Stimulated activated CD8-positive, alpha-beta memory T cell treated with anti-CD3 and anti-CD28 coated beads, Interleukin-15, amount 100 ng/mL, for 4 hours (primary cell): ENCODE measurements at regions not wholly inside any gene's neighbourhood (a gene's known extent, or its start where the extent isn't known, plus 50 kb on each side); places are given as distances from the start of the nearest gene placed in this dataset.

Source experiments
- DNase-seq, 2 donors: peaks; one replicate each; pipeline ENCODE4 v3.0.0-alpha.2; 2020; ENCODE audit warnings: low read depth in 2 of 2

DNA sequence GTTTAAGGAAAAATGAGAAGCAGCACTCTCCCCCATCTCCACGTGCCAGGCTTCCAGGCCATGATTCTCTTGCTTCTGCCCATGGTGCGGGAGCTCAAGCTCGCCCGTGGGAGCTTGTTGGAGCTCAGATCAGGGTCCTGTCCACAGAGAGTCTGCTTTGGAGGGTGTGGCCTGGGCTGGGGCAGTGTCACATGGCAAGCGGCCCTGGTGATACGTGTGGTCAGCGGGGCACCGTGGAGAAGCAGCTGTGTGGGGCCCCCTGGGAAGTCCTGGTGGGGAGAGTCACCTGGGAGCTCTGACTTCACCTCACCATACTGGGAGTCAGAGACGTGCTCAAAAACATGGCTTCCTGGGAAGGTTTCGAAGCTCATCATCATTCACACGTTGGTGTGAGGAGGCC lies 275.3 kb downstream of the GADD45G start:
- DNase-seq, result no peak

DNA sequence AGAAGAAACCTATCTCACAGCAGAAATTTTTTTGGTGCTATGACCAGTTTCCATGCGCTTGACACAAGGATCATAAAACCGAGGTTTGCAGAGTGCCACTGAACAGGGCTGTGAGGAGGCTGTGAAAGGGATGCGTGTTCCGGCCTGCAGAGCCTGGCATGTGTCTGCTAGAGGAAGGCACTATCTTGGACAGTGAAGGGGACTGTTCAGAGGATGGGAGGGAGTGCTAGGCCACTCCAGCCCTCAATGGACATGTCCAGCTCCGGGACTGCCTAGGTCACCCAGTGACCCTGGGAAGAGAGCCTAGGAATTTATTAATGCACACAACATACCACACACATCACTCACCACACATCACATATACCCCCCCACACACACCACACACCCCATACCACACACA lies 275.9 kb downstream of the GADD45G start:
- DNase-seq, result no peak

DNA sequence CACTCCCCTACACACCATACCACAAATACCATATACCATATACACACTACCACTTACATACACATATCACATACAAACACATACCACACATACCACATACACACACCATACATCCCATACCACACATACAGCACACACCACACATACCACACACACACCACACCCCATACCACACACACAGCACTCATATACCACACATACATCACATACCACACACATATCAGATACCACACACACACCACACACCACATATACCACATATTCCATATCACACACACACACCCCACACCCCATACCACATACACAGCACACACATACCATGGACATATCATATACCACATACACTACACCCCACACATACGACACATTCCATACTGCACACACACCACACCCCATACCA lies 276.6 kb downstream of the GADD45G start:
- no peak for DNase-seq

DNA sequence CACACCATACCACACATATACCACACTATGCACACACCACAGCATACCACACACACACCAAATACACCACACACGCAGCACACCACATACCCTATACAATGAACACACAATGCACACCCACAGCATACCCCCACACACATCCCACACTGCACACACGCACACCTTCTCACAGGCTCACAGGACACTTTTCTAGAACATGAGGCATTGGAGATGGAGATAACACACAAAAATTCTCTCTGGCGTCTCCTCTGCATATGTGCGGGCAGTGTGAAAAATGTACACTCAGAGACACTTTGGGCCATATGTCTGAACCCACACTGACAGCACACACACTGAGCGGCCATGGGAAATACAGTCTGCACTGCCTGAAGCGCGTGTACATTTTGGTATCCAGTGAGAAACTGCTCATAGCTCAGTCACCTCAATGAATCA lies 278.1 kb downstream of the GADD45G start:
- no peak for DNase-seq

DNA sequence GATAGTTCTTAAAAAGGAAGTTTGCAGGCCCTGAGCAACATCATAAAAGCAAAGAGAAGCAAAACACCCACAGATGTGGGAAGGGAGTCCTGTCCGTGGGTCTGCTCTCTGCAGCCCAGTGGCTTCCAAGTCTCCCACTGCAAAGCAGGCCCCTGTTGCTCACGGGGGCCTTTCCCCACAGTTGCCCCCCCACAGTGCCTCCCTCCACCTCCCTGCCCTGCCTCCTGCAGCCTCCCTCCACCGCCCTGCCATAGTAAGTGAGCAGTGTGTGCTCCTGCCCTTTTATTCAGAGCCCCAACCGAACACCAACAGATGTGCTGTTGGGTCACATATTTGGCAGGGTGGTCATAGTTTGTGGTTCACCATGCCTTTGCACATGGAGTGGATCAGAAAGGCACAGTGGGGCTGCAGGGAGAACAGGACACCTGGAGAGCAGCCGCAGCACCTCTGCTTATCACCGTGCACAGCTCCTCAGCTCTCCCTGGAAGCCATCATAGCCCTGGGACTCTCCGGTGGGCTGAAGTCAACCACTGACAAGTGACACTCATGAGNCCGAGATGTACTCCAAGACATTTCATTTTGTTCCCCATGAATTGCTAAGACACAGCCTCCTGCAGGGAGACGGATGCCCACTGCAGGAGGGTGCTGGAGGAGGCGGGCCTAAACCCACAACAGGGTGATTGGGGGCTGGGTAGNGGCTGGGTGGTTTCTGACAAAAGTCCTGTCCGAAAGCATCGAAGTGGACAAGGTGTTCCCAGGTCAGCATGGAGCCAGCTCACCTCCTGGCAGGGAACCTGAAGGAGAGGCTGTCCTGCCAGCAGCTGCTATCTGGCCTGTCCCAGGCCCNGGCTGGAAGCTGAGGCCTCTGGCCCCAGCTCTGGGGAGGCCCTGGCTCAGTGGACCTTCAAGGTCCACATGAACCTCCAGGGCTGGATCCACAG lies 278.9 kb downstream of the GADD45G start:
- no peak for DNase-seq

DNA sequence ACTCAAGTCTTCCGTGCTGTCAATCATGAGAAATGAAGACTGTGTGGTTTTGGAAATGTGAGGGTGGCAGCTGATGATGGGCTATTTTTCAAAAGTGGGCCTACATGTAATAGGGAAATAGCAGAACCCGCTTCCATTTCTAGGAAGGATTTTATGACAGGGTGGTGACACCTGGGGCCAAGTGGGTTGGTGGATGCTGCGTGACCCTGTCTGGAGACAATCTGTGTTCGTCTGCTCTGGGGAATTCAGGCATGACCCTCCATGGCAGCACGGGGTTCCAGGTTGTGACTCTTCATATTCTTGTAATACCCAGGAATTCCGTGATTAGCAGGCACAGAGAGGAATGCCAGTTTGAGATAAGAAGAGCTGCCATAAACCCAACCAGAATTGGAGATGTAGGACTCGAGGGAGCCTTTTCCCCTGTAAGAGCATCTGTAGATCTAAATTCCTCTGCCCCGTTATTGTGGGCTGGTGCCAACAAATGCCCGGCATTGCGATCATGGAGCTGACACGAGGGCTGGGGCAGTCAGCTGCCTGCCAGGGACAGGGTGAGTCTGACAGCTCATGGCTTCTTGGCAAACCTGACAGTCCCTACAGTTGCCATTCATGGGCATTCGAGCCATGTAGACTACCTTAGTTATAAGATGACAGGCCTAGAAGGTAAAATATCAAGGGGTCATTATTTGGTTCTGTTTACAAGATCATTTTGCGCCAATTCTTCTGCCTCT lies 279.7 kb downstream of the GADD45G start:
- no peak for DNase-seq

DNA sequence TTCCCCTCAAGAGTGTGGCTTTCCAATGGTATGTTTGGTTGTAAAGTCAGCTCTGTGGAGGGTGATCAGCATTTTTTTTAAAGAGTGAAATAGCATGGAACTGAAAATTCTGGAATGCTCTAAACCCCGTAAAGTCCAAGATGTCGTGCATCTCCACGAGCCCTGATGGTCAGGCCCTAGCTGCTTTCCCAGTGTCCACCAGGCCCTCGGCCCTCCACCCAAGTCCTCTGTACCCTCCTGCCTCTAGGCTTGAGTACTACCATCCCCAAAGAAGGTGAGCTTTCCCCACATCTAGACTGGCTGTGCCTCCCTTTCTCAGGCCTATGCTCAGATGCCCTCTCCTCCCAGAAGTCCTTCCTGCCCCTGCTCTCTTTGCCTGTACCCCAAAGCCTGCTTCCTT lies 280.3 kb downstream of the GADD45G start:
- DNase-seq, result no peak

DNA sequence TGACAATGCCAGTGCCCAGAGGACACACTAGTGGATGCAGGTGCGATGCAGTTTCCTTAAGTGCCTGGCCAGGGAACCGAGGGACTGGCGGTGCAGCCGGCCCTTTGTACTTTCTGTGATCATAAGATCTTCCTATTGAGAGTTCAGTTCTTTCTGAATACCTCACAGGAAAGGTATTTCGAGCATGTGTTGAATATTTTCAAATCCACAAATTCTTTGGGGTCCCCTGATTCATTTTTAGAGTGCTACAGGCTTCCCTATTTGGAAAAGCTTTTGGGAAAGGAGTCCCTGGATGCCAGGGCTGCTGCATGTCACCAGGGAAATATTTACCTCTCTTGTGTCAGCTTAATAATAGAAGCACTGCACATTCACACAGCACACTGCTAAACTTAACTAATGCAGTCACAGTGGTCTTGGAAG lies 281.5 kb downstream of the GADD45G start:
- no peak for DNase-seq

DNA sequence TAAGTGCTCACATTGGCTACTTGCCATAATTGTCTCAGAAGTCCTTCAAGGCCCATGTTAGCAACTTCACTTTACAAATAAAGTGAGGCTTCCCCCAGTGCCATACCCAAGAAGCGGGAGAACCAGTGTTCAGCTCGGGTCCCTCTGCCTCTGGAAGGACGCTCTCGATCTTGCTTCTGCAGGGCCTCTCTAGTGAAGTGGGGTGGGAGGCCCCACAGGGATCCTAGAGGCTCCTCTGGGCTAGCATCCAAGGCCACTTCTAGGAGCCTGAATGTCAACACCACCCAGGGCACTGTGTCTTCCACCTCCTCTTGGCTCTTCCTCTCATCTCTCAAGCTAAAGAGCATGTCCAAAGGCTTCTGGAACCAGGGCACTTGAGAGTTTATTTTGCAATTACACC lies 282.5 kb downstream of the GADD45G start:
- no peak for DNase-seq

DNA sequence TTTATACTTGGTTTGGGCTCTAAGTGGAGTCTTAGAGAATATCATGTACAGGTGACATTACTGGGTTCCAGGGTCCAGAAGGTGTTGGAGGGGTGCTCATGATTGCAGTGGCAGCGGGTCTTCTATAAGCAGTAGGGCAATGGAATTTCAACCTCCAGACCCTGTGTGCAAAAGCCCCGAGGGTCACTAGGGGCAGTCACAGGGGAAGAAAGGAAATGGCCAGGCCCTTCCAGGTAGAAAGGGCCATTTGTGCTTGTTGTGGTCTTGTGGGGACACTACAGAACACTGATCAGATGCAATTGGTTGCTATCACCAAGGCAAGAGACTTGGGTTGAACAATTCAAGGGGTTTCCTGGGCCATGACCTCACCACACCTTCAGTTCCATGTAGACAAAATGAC lies 283.4 kb downstream of the GADD45G start:
- no peak for DNase-seq

DNA sequence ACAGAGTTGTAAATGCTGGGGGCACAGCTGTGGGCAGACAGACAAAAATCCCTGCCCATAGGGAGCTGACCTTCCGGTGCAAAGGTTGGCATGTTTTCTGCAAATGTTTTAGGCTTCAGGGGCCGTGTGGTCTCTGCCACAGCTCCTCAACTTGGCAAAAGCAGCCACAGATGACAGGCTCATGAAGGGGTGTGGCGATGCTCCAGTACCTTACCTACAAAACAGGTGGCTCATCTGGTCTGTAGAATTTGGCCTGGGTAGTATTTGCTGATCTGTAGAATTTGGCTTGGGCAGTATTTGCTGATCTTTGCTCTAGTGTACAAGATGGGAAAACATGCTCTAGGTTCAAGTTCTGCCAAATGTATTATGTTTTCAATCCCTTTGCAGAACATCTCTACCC lies 283.9 kb downstream of the GADD45G start:
- DNase-seq, result no peak

DNA sequence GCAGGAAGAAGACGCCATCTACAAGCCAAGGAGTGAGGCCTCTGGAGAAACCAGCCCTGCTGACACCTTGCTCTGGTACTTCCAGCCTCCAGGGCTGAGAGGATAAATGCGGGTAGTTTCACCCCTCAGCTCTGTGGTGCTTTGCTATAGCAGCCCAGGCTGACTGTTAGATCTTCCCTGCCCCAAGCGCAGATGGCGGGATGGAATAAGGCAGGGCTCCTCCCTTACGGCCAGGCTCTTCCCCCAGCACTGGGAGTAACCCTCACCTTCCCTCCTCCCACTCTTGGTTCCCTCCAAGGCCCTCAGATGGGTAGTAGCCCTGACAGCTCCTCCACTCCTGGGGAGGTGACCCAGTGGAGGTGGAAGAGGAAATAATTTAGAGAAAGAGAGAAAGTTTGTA lies 285.1 kb downstream of the GADD45G start:
- no peak for DNase-seq

DNA sequence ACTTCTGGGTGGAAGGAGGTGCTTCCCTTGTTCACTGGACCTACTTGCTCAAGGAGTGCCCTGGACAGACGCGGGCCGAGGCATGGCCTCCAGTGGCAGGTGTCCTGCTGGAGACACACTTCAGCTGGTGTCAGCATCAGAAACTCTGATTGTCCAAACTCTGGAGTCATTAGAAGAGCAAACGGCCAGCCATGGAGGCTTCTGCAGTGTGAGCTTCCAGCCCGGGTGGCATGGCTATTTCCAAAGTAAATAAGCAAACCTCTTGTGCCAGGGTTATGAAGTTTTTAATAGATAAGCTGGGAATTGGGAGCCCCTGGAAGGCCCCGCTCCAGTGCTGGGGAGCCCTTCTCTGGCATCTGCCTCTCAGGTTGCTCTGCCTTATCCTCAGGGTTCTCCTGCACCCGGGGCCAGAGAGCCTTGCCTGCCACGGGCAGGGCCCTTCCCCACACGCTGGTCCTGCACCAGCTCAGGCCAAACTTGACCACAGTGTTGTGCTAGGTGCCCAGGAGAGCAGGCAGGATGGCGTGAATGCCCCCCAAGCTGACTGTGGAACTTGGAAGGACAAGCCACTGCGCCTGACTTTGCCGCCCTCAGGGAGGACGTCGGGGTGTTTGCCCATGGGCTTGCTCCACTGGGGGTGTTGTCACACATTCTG lies 285.6 kb downstream of the GADD45G start:
- no peak for DNase-seq

DNA sequence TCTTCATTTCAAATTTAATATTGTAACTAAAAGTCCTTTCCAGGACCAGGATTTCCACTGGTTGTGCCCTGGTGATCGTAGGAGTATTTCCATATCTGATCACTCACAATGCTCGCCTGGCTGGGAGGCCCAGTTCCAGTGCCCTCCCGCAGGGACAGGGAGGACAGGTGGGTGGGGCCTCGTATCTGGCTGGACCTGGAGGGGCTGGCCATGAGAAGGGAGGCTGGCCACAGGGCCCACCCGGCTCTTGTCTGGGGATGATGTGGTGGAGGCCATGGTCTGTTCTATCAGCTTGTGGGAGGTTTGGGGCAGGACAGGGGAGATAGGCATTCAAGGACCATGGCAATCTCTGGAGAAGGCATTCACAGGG lies 286.4 kb downstream of the GADD45G start:
- DNase-seq, result no peak

DNA sequence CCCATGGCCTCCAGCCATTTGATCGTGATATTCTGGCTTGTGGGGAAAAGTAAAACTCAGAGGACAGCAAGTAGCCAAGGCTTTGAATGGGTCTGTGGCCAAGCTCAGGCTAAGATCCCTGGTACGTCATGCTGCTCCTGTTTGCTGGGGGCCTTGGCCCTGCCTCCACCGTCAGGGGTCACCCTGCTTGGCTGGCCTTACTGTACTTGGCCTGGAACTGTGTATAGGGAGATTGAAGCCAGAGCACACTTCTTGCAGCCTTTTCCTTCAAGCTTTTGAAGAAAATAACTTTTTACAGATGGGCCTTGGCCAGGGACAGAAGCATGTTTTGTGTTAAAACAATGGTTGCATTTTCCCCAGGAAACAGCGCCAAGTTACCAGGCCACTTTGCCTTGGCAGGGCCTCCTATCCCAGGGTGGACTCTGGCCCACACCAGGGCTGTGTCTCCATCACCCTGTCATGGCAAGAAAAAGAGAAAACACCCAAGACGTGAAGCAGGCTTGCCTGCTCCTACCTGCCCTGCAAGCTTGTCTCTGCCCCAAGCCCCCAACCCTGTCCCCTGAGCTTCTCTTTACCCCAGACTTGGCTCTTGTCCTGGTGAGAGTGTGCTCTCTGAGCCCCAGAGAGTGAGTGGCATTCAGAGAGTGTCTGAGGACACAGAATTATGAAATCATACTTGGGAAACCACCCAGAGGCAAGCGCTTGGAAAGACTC lies 286.9 kb downstream of the GADD45G start:
- DNase-seq, result no peak

DNA sequence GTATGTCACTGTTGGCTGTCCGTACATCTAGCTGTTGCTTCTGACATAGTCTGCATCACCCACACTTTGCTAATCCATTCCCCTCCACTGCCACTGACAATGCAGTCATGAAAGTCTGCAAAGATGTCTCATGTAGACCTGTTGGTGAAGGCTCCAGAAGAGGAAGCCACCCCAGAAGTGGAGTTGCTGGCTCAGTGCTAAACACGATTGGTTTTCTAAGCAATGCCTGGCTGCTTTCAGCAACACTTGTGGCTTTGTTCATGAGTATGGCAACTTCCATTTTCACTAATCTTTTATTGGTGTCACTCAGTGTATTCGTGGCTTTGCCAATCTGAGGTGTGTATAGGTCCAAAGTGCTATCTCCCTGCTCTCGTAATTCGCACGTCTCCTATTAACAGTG lies 288.1 kb downstream of the GADD45G start:
- DNase-seq, result no peak

DNA sequence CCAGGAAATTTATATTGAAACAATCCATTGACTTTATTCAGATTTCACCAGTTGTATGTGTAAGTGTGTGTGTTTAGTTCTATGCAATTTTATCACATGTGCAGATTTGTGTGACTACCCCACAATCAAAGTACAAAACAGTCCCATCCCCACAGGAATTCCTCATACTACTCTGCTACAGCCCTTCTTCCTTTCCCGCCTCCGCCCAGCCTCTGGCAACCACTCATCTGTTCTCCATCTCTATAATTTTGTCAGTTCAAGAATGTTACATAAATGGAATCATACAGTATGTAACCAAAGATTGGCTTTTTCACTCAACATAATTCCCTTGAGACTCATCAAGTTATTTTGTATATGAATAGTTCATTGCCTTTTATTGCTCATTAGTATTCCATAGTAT lies 289.1 kb downstream of the GADD45G start:
- DNase-seq, result no peak

DNA sequence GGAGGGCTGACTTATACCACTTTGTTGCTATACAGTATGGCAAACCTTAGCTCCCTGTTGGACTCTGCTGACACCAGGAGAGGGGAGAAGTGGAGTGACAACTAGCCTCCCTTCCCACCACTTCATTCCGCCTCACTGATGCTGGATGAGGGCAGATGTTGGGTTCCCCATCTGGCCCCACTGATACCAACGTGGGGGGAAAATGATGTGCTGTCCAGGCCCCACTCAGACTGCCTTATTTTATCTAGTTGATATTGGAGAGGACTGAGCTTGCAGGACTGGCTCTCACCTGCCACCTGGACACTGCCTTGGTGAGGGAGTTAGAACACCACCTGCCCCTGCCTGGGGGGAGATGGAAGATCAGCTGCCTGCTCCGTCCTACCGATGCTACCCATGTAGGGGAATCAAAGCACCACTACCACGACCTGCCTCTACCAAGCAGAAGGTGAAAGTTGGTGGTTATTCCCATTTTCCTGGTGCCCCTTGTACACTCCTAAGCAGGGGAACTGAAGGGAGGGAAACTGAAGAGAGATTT lies 292.1 kb downstream of the GADD45G start:
- no peak for DNase-seq

DNA sequence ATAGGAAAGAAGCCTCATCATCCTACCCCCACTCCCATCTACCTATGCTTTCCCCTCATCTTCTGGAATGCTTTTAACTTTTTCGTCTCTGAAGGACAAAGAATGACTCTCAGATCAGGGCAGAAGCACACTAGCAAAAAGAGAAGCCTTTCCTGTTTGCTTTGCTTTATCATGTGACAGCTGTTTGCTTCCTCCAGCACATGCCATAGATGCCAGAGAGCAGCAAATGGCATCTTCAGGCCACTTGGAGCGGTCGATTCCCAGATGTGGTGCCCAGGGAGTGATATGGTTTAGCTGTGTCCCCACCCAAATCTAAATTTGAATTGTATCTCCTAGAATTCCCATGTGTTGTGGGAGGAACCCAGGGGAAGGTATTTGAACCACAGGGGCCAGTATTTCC lies 294.8 kb downstream of the GADD45G start:
- DNase-seq, result no peak

DNA sequence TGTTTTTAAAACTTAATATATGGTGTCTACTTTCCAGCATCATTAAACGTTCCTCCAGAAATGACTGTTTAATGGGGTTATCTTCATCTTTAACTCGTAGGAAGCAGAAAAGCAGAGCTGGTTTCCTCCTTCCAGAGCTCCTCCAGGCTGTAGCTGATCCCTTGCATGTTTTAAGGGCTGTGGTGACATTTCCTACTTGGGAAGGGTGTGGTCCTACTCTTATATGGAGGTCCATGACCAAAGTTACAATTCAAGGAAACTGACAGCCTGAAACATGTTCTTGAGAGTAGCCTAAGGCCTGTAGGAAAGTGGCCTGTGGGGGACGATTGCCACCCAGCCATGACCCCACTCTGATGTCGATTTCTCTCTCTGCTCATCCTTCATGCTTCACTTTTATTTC lies 297.1 kb downstream of the GADD45G start:
- DNase-seq, result no peak

DNA sequence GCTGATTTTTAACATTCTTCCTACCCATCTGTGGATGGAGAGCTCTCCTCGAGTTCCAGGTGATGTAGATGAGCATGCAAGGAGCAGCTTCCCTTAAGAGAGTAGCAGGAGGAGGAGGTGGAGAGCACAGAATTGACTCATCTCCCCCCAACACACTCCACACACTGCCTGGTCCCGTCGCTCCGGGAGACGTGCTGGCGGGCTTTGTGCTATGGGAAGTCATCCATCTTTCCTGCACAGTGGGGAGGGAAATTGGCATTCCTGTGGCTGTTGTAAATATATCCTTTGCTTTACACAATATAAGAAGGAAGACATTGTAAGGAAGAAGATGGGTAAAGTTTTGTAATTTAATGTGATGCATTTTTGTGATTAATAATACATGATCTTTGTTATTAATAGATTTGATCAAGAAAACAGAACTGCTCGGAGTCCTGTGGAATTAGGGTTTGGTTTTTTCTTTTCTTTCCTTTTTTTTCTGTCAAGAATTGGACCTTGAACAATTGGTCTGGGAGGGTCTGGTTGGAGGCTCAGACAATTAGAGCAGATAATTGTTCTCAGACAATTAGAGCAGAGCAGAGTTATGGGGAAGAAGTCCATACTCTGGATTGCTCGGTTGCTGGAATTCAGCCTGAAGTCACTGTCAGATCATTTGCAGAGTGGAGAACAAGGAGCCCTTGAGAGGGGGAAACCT lies 297.8 kb downstream of the GADD45G start:
- no peak for DNase-seq
